CD4-positive, alpha-beta T cell (primary cell): ENCODE measurements at regions not wholly inside any gene's neighbourhood (a gene's known extent, or its start where the extent isn't known, plus 50 kb on each side); places are given as distances from the start of the nearest gene placed in this dataset.

Experiments
- ATAC-seq: fragments of 200-7000 bp; cut with Tn5 transposase; one replicate; pipeline ENCODE4 v1.10.0; 2022; ENCODE audit warnings: mild to moderate bottlenecking; ENCODE audit not compliant: poor library complexity
- CTCF ChIA-PET: fragments of 350-600 bp; sonication (Branson Sonifier 250); formaldehyde crosslinking; loops from one replicate; lab custom pipeline; 2021; ENCODE audit warnings: antibody characterized with exemption, inconsistent platforms; lab: Charles Lee
- POLR2A ChIA-PET: fragments of 350-600 bp; sonication (Branson Sonifier 250); formaldehyde crosslinking; loops from one replicate; lab custom pipeline; 2021; ENCODE audit warnings: antibody characterized with exemption, inconsistent platforms; lab: Charles Lee
- DNase-seq, 14 experiments: peaks; one replicate each; pipeline ENCODE4 v3.0.0-alpha.2; 2013 to 2020; ENCODE audit warnings: mixed read lengths in 2 of 14
- H3K27ac ChIP-seq, 2 donors: one replicate each; pipeline versions ENCODE4 v1.5.1 to v1.7.0; 2013; ENCODE audit warnings: low read length in 2 of 2, low read depth in 1 of 2, mild to moderate bottlenecking in 1 of 2
- H3K27me3 ChIP-seq, 2 experiments: 1 replicate in 1 of 2; 2 replicates in 1 of 2; pipeline versions ENCODE4 v1.6.1 to v1.7.0; 2013; ENCODE audit warnings: low read length in 2 of 2, control low read depth in 1 of 2, mild to moderate bottlenecking in 1 of 2, moderate library complexity in 1 of 2; ENCODE audit not compliant: insufficient read depth in 2 of 2, control insufficient read depth in 1 of 2
- H3K36me3 ChIP-seq: one replicate; pipeline ENCODE4 v1.6.1; 2013; ENCODE audit warnings: low read length, control low read depth; ENCODE audit not compliant: insufficient read depth
- H3K4me1 ChIP-seq: one replicate; pipeline ENCODE4 v1.6.1; 2013; ENCODE audit warnings: low read length, control low read depth; ENCODE audit not compliant: insufficient read depth
- H3K4me3 ChIP-seq: one replicate; pipeline ENCODE4 v1.5.1; 2013; ENCODE audit warnings: mild to moderate bottlenecking, low read length, moderate library complexity
- H3K9me3 ChIP-seq, 2 experiments: 1 replicate in 1 of 2; 2 replicates in 1 of 2; pipeline versions ENCODE4 v1.6.1 to v1.7.0; 2013; ENCODE audit warnings: low read length in 2 of 2, mild to moderate bottlenecking in 2 of 2, control low read depth in 1 of 2, moderate library complexity in 1 of 2; ENCODE audit not compliant: control insufficient read depth in 1 of 2, insufficient read depth in 1 of 2
- H3K27ac Mint-ChIP-seq: one replicate; pipeline ENCODE4 v1.8.0; 2020; ENCODE audit warnings: mixed read lengths
- H3K27me3 Mint-ChIP-seq: one replicate; pipeline ENCODE4 v1.8.0; 2021; ENCODE audit warnings: mixed read lengths
- H3K36me3 Mint-ChIP-seq: one replicate; pipeline ENCODE4 v1.8.0; 2021; ENCODE audit warnings: low read depth, mixed read lengths
- H3K4me1 Mint-ChIP-seq: one replicate; pipeline ENCODE4 v1.8.0; 2021; ENCODE audit warnings: low read depth, mixed read lengths
- H3K4me3 Mint-ChIP-seq: one replicate; pipeline ENCODE4 v1.8.0; 2020; ENCODE audit warnings: mild to moderate bottlenecking, mixed read lengths
- H3K9me3 Mint-ChIP-seq: one replicate; pipeline ENCODE4 v1.8.0; 2020; ENCODE audit warnings: mixed read lengths
- intact Hi-C, 2 experiments: fragments of 100-400 bp; cut with DNase I in 1 of 2; cut with micrococcal nuclease in 1 of 2; formaldehyde crosslinking; loops; one replicate each; pipeline versions ENCODE4 v1.15.1 to v1.9.0; 2023 to 2025; cut with DNase I, micrococcal nuclease
- TF ChIP-seq, protein P1 (sequence below): fragments of 200-600 bp; IDR thresholded peaks from one replicate; pipeline ENCODE4 v1.8.0; 2022; ENCODE audit warnings: antibody characterized with exemption, mild to moderate bottlenecking

DNA sequence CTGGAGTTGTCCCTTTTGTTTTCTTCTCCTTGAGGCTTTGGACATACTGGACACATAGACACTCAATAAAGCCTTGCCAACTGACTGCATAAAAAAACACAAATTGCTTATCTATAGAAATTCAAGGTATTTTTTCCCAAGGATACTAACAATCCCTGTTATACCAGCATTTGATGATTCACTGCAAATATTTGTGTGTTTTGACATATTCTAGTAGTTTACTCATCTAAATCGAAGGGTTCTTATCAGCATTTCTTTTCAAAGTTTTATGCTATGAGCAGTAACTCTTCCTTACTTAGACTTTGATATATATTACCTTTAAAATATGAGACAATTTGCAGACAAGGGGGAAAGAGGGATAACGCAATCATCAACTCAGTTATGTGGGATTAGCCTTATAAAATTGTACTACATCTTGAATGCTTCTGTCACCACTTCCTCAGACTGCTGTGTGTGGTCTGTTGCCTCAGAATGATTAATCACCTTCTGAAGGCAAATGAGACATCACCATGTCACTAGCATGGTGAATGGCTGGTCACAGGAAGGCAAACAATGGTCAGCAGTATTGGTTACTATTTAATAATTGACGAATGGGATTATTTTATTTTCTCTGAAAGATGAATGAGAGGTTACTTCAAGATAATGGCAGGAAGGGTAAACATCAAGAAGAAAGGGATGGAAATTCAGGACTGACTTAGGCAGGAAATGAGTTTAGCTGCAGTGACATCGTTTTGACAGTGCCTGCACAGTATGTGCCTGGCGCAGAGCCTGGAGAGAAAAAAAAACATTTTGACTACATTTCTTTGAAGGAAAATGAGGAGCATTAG, 544.3 kb upstream of the CNKSR2 start:
- POLR2A ChIA-PET = no interaction called here
- Histone ChIP-seq H3K4me1 (no peaks in the 10 kb centered on the region), H3K27me3 (no peaks in the 10 kb centered on the region), H3K9me3 (no peaks in the 10 kb centered on the region), H3K36me3 (no peaks in the 10 kb centered on the region), H3K4me3 (no peak overlapping the region), H3K27ac (no peak overlapping the region)
- no peak overlapping the region for H3K27ac Mint-ChIP-seq
- intact Hi-C loops = no loop called here
- CTCF ChIA-PET = no interaction called here
- H3K4me1 Mint-ChIP-seq = no peaks in the 10 kb centered on the region
- ATAC-seq (no peak), DNase-seq (no peak)
- no peak overlapping the region for H3K4me3 Mint-ChIP-seq
- H3K27me3 Mint-ChIP-seq = no peaks in the 10 kb centered on the region
- TF ChIP-seq, protein P1, sequence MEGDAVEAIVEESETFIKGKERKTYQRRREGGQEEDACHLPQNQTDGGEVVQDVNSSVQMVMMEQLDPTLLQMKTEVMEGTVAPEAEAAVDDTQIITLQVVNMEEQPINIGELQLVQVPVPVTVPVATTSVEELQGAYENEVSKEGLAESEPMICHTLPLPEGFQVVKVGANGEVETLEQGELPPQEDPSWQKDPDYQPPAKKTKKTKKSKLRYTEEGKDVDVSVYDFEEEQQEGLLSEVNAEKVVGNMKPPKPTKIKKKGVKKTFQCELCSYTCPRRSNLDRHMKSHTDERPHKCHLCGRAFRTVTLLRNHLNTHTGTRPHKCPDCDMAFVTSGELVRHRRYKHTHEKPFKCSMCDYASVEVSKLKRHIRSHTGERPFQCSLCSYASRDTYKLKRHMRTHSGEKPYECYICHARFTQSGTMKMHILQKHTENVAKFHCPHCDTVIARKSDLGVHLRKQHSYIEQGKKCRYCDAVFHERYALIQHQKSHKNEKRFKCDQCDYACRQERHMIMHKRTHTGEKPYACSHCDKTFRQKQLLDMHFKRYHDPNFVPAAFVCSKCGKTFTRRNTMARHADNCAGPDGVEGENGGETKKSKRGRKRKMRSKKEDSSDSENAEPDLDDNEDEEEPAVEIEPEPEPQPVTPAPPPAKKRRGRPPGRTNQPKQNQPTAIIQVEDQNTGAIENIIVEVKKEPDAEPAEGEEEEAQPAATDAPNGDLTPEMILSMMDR = no peak
- no peaks in the 10 kb centered on the region for H3K36me3 Mint-ChIP-seq
- no peaks in the 10 kb centered on the region for H3K9me3 Mint-ChIP-seq

DNA sequence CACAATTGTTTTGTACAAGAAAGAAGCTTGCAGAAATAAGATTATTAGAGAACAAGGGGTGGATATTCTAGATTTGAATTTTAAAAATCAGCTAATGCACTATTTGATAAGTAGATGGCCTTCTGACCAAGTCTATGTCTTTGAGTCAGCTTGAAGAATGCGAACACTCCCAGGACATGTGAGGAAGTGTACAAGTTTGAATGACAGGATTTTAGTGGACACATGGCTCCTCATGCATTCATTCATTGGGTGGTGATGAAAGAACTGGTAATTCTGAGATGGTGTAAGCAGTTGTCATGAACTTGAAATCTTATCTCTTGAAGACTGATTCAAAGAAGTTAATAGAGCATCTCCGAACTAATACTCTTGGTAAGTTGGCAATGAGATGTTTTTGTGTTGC, 548.2 kb upstream of the CNKSR2 start:
- no peaks in the 10 kb centered on the region for H3K27me3 Mint-ChIP-seq
- Histone ChIP-seq H3K4me3 (no peak overlapping the region), H3K27ac (no peak overlapping the region), H3K9me3 (no peaks in the 10 kb centered on the region), H3K27me3 (no peaks in the 10 kb centered on the region), H3K4me1 (no peaks in the 10 kb centered on the region), H3K36me3 (no peaks in the 10 kb centered on the region)
- no peaks in the 10 kb centered on the region for H3K9me3 Mint-ChIP-seq
- CTCF ChIA-PET = no interaction called here
- no peak for DNase-seq
- intact Hi-C loops = no loop called here
- no peak for ATAC-seq
- no peak overlapping the region for H3K27ac Mint-ChIP-seq
- no peaks in the 10 kb centered on the region for H3K4me1 Mint-ChIP-seq
- H3K4me3 Mint-ChIP-seq = no peak overlapping the region
- TF ChIP-seq, protein P1 = no peak
- H3K36me3 Mint-ChIP-seq = no peaks in the 10 kb centered on the region
- POLR2A ChIA-PET = no interaction called here

DNA sequence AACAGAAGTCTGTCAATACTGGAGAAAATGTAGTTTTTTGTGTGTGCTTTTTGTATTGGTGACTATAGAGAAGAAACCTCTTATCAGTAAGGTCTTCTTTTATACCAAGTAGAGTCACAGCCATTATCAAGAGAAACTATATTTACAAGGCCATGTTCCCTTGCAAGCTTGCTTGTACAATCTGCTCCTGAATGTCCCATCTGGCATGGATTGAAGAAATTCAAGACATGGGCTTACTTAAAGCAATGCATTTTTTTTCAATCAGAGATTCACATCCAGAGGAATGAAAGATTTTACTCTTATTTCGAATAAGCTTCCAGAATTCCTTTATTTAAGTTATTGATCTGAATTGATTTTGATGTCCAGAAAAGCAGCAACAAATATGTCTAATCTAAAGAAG, 537.3 kb upstream of the RPS6KA3 start:
- H3K36me3 ChIP-seq = no peaks in the 10 kb centered on the region
- no peaks in the 10 kb centered on the region for H3K4me1 Mint-ChIP-seq
- TF ChIP-seq, protein P1 = no peak
- no peaks in the 10 kb centered on the region for H3K4me1 ChIP-seq
- CTCF ChIA-PET = interaction anchor here (0.6 kb wide), 1 partner anchor 317 kb away, joined by 4 read pairs; no protein-coding TSS in a partner anchor
- H3K27ac ChIP-seq = no peak overlapping the region
- no peak overlapping the region for H3K27ac Mint-ChIP-seq
- DNase-seq (no peak), ATAC-seq (no peak)
- no peaks in the 10 kb centered on the region for H3K9me3 ChIP-seq
- POLR2A ChIA-PET = no interaction called here
- intact Hi-C loops = no loop called here
- H3K27me3 Mint-ChIP-seq = no peaks in the 10 kb centered on the region
- H3K9me3 Mint-ChIP-seq = no peaks in the 10 kb centered on the region
- H3K27me3 ChIP-seq = no peaks in the 10 kb centered on the region
- no peak overlapping the region for H3K4me3 Mint-ChIP-seq
- no peak overlapping the region for H3K4me3 ChIP-seq
- H3K36me3 Mint-ChIP-seq = no peaks in the 10 kb centered on the region
